ENCODE measurements at regions not wholly inside any gene's neighbourhood (a gene's known extent, or its start where the extent isn't known, plus 50 kb on each side); places are given as distances from the start of the nearest gene placed in this dataset.

DNA sequence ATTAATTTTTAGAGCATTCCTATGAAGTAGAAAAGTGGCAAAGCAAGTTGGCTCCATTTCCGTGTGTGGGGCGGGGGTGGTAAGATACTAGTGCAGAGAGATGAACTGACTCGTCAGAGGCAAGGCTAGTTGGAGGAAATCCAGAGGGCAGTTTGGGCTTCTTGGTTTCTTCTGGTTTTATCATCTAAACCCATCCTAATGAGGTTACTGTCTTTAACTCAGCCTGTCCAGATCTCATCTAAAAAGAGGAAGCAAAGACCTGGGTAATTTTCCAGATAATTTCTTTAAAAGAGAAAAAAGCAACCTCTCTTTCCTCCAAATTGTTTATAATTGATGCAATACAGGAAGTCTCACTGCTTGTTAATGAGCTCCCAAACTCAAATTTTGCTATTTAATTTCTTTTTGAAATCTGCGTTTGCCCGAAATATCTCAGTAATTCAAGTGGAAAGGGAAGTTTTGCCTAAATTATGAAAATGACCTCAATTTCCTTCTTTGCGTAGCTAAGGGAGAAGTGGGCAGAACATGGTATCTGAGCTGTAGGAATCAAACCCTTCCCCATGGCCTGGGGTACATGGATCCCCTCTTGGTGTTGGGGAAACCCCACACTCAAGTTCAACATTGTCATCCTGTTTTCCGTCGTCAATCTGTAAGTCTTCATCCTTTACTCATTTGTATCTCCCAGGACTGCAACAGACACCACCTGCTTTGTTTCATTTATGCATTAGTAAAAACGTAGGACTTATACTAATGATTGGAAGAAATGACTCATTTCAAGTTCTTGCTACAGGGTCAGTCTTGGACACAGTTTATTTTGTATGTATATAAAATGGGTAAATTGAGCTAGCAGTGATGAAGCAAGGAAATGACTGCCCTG, 89.1 kb upstream of the KLF7 start:
- Histone ChIP-seq H3K27ac (ENCODE audit: extremely low read depth, low read depth, low read length) (no peak overlapping the region), H2AFZ (ENCODE audit: low read depth, low read length) (peak overlapping the region; percentile 76), H3K9me1 (ENCODE audit: control insufficient read depth, insufficient read depth, low read length) (no peaks in the 10 kb centered on the region), H3K9ac (ENCODE audit: insufficient read depth in 1 of 2, low read depth in 2 of 2, low read length in 2 of 2) (no peak overlapping the region), H3K4me2 (ENCODE audit: insufficient read depth, low read length) (peak overlapping the region; percentile 52), H3K27me3 (ENCODE audit: control insufficient read depth in 2 of 2, insufficient read depth in 2 of 2, low read length in 2 of 2) (no peaks in the 10 kb centered on the region), H3K36me3 (ENCODE audit: control insufficient read depth, insufficient read depth, low read length) (no peaks in the 10 kb centered on the region), H3K9me3 (replicated peaks; ENCODE audit: control insufficient read depth, insufficient read depth, low read depth, low read length) (no peaks in the 10 kb centered on the region), H4K20me1 (replicated peaks; ENCODE audit: control insufficient read depth, insufficient read depth, low read length) (no peaks in the 10 kb centered on the region), H3K79me2 (ENCODE audit: control insufficient read depth, insufficient read depth, low read length) (no peaks in the 10 kb centered on the region), H3K4me3 (no peak overlapping the region), H3K4me1 (replicated peaks in 1 of 2; ENCODE audit: control insufficient read depth in 2 of 2, insufficient read depth in 2 of 2, low read length in 2 of 2) (peaks cover 10 to 46% of the 10 kb centered on the region in 2 experiments; a peak in 4 of 5 replicates)
- WGBS (ENCODE audit: insufficient coverage, low coverage, missing lambda C conversion rate): 27% methylated on average over 9 of the region's 9 CpGs
- FAIRE-seq (peak; percentile 37), DNase-seq (ENCODE audit: extremely low read depth in 1 of 4, low spot score in 3 of 4) (peak in 1 of 4 experiments; percentile 38), ATAC-seq (no peak; the same call in 2 of the 3 replicates)
- POLR2A ChIA-PET: no interaction called here
- CTCF ChIA-PET (ENCODE audit: low intra/inter-chr PET ratio): no interaction called here
- in situ Hi-C loops (cut with MboI): no loop called here
- intact Hi-C loops (cut with micrococcal nuclease): no loop called here
- no TSS peak for BruUV-seq (replicated peaks)
- TF ChIP-seq, protein P1, sequence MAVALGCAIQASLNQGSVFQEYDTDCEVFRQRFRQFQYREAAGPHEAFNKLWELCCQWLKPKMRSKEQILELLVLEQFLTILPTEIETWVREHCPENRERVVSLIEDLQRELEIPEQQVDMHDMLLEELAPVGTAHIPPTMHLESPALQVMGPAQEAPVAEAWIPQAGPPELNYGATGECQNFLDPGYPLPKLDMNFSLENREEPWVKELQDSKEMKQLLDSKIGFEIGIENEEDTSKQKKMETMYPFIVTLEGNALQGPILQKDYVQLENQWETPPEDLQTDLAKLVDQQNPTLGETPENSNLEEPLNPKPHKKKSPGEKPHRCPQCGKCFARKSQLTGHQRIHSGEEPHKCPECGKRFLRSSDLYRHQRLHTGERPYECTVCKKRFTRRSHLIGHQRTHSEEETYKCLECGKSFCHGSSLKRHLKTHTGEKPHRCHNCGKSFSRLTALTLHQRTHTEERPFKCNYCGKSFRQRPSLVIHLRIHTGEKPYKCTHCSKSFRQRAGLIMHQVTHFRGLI (CRISPR knock-in tag; IDR thresholded peaks at IDR 0.05): no peak
- TF ChIP-seq BRCA1 (IDR thresholded peaks at IDR 0.05): no peak
- TF ChIP-seq BRCA1 (CRISPR knock-in tag; IDR thresholded peaks at IDR 0.05): no peak
- no peak for TF ChIP-seq ZNF592 (IDR thresholded peaks at IDR 0.05)
- TF ChIP-seq JUN (IDR thresholded peaks at IDR 0.05; ENCODE audit: borderline replicate concordance, low read depth, low read length): no peak
- TF ChIP-seq JUN (CRISPR knock-in tag; IDR thresholded peaks at IDR 0.05; ENCODE audit: borderline replicate concordance): no peak
- TF ChIP-seq, protein P2, sequence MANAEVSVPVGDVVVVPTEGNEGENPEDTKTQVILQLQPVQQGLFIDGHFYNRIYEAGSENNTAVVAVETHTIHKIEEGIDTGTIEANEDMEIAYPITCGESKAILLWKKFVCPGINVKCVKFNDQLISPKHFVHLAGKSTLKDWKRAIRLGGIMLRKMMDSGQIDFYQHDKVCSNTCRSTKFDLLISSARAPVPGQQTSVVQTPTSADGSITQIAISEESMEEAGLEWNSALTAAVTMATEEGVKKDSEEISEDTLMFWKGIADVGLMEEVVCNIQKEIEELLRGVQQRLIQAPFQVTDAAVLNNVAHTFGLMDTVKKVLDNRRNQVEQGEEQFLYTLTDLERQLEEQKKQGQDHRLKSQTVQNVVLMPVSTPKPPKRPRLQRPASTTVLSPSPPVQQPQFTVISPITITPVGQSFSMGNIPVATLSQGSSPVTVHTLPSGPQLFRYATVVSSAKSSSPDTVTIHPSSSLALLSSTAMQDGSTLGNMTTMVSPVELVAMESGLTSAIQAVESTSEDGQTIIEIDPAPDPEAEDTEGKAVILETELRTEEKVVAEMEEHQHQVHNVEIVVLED (CRISPR knock-in tag; IDR thresholded peaks at IDR 0.05): no peak
- TF ChIP-seq ZNF75A (CRISPR knock-in tag; IDR thresholded peaks at IDR 0.05): no peak
- no peak for TF ChIP-seq TCF7 (IDR thresholded peaks at IDR 0.05; ENCODE audit: borderline replicate concordance)
- no peak for TF ChIP-seq STAT5A (IDR thresholded peaks at IDR 0.05; ENCODE audit: borderline replicate concordance, low read length)
- no peak for TF ChIP-seq HDAC8 (tag; IDR thresholded peaks at IDR 0.05)

Measured in K562 (cell line).